H1 (cell line): ENCODE measurements at regions not wholly inside any gene's neighbourhood (a gene's known extent, or its start where the extent isn't known, plus 50 kb on each side); places are given as distances from the start of the nearest gene placed in this dataset.

ENCODE experiments used
- CTCF ChIA-PET: fragments of 300-600 bp; sonication (Branson Sonifier 250); formaldehyde crosslinking; loops from one replicate; lab custom pipeline; 2021; ENCODE audit not compliant: partially characterized antibody; lab: Charles Lee
- POLR2A ChIA-PET: fragments of 300-600 bp; sonication (Branson Sonifier 250); formaldehyde crosslinking; loops from one replicate; lab custom pipeline; 2021; ENCODE audit warnings: inconsistent platforms; ENCODE audit not compliant: partially characterized antibody; lab: Charles Lee
- DNase-seq, 2 experiments: peaks; one replicate each; pipeline versions ENCODE4 v3.0.0 to v3.0.0-alpha.2; 2010 to 2022; ENCODE audit warnings: low spot score in 2 of 2, low read depth in 1 of 2, mixed read lengths in 1 of 2
- FAIRE-seq: peaks from 2 replicates; lab custom pipeline; 2011; peaks lifted over from hg19 to GRCh38; lab: Jason Lieb, UNC
- H2AFZ ChIP-seq: 2 replicates; pipeline ENCODE4 v1.8.1; 2012; ENCODE audit warnings: low read length, inconsistent platforms
- H2AK5ac ChIP-seq: 2 replicates; pipeline ENCODE4 v1.6.1; 2013; ENCODE audit warnings: low read depth, low read length
- H2BK120ac ChIP-seq: replicated peaks from 2 replicates; pipeline ENCODE3; 2013; ENCODE audit warnings: low read depth, low read length, inconsistent platforms
- H2BK12ac ChIP-seq: 2 replicates; pipeline ENCODE4 v1.6.1; 2013; ENCODE audit warnings: low read depth, low read length
- H2BK15ac ChIP-seq: 2 replicates; pipeline ENCODE4 v1.6.1; 2013; ENCODE audit warnings: low read length
- H2BK20ac ChIP-seq: 2 replicates; pipeline ENCODE4 v1.6.1; 2013; ENCODE audit warnings: low read length
- H2BK5ac ChIP-seq: 2 replicates; pipeline ENCODE4 v1.6.1; 2013; ENCODE audit warnings: low read depth, low read length
- H3K14ac ChIP-seq: 2 replicates; pipeline ENCODE4 v1.6.1; 2013; ENCODE audit warnings: inconsistent platforms; ENCODE audit not compliant: insufficient read length
- H3K18ac ChIP-seq: 2 replicates; pipeline ENCODE4 v1.6.1; 2013; ENCODE audit warnings: low read length; ENCODE audit errors: extremely low read depth
- H3K23ac ChIP-seq: 2 replicates; pipeline ENCODE4 v1.6.1; 2013; ENCODE audit warnings: inconsistent platforms; ENCODE audit not compliant: insufficient read length
- H3K23me2 ChIP-seq: 2 replicates; pipeline ENCODE4 v1.6.1; 2013; ENCODE audit warnings: low read depth, low read length
- H3K27ac ChIP-seq: 2 replicates; pipeline ENCODE4 v1.6.1; 2011; ENCODE audit warnings: low read depth, low read length, inconsistent platforms
- H3K27me3 ChIP-seq, 4 experiments: replicated peaks in 1 of 4; 1 replicate in 1 of 4; 2 replicates in 3 of 4; pipeline versions ENCODE4 v1.6.1 to v1.8.1; 2011 to 2013; ENCODE audit warnings: low read length in 3 of 4, mild to moderate bottlenecking in 3 of 4, inconsistent platforms in 2 of 4, mixed read lengths in 2 of 4, moderate library complexity in 1 of 4; ENCODE audit not compliant: control insufficient read depth in 3 of 4, insufficient read depth in 3 of 4; ENCODE audit errors: extremely low read depth in 1 of 4
- H3K36me3 ChIP-seq, 4 experiments: 2 replicates each; pipeline versions ENCODE4 v1.6.1 to v1.8.1; 2011 to 2013; ENCODE audit warnings: mild to moderate bottlenecking in 4 of 4, low read length in 3 of 4, moderate library complexity in 2 of 4, control low read depth in 1 of 4, inconsistent platforms in 1 of 4; ENCODE audit not compliant: insufficient read depth in 4 of 4, control insufficient read depth in 2 of 4
- H3K4ac ChIP-seq: replicated peaks from 2 replicates; pipeline ENCODE3; 2013; ENCODE audit warnings: low read length, low read depth, mixed read lengths, inconsistent platforms; ENCODE audit not compliant: insufficient read length
- H3K4me1 ChIP-seq, 4 experiments: replicated peaks in 1 of 4; 1 replicate in 1 of 4; 2 replicates in 3 of 4; pipeline versions ENCODE4 v1.6.1 to v1.8.1; 2011 to 2013; ENCODE audit warnings: low read length in 3 of 4, inconsistent platforms in 2 of 4, mixed read lengths in 1 of 4; ENCODE audit not compliant: insufficient read depth in 4 of 4, control insufficient read depth in 3 of 4
- H3K4me2 ChIP-seq, 2 experiments: 2 replicates each; pipeline versions ENCODE4 v1.6.1 to v1.8.1; 2011 to 2013; ENCODE audit warnings: low read depth in 2 of 2, low read length in 2 of 2, control low read depth in 1 of 2, inconsistent platforms in 1 of 2, mild to moderate bottlenecking in 1 of 2; ENCODE audit not compliant: insufficient read depth in 1 of 2
- H3K4me3 ChIP-seq, 4 experiments: fragments of 200-600, 300-600 bp in 1 of 4; sonication (generic), shearing (Covaris generic), sonication (Bioruptor Twin) in 1 of 4; 2 replicates each; pipeline versions ENCODE4 v1.5.1 to v1.8.1; 2011 to 2016; ENCODE audit warnings: low read length in 4 of 4, low read depth in 3 of 4, control low read depth in 2 of 4, inconsistent platforms in 2 of 4, mild to moderate bottlenecking in 2 of 4, mixed read lengths in 1 of 4, moderate library complexity in 1 of 4; ENCODE audit not compliant: insufficient read depth in 2 of 4; ENCODE audit errors: extremely low read depth in 1 of 4
- H3K56ac ChIP-seq: replicated peaks from 2 replicates; pipeline ENCODE3; 2013; ENCODE audit warnings: low read depth, mild to moderate bottlenecking, mixed read lengths, low read length, inconsistent platforms; ENCODE audit not compliant: insufficient read length
- H3K79me1 ChIP-seq: 2 replicates; pipeline ENCODE4 v1.6.1; 2013; ENCODE audit warnings: low read depth, low read length, control low read depth
- H3K79me2 ChIP-seq, 2 experiments: 2 replicates each; pipeline versions ENCODE4 v1.6.1 to v1.8.1; 2012 to 2013; ENCODE audit warnings: low read length in 2 of 2, mild to moderate bottlenecking in 2 of 2, inconsistent platforms in 1 of 2; ENCODE audit not compliant: insufficient read depth in 2 of 2, control insufficient read depth in 1 of 2
- H3K9ac ChIP-seq, 4 experiments: replicated peaks in 1 of 4; 1 replicate in 1 of 4; 2 replicates in 3 of 4; pipeline versions ENCODE4 v1.6.1 to v1.8.1; 2011 to 2013; ENCODE audit warnings: low read depth in 3 of 4, low read length in 3 of 4, control low read depth in 2 of 4, mild to moderate bottlenecking in 2 of 4, moderate library complexity in 2 of 4, inconsistent platforms in 1 of 4; ENCODE audit errors: extremely low read depth in 1 of 4
- H3K9me3 ChIP-seq, 2 experiments: 2 replicates each; pipeline versions ENCODE4 v1.6.1 to v1.8.1; 2012 to 2013; ENCODE audit warnings: mild to moderate bottlenecking in 2 of 2, moderate library complexity in 2 of 2, control low read depth in 1 of 2, inconsistent platforms in 1 of 2, low read depth in 1 of 2, low read length in 1 of 2, mixed read lengths in 1 of 2; ENCODE audit not compliant: insufficient read depth in 2 of 2
- H4K20me1 ChIP-seq, 2 experiments: replicated peaks in 1 of 2; 2 replicates each; pipeline versions ENCODE3 to v1.8.1; 2011 to 2013; ENCODE audit warnings: inconsistent platforms in 2 of 2, low read length in 2 of 2, mild to moderate bottlenecking in 1 of 2; ENCODE audit not compliant: insufficient read depth in 2 of 2, control insufficient read depth in 1 of 2
- H4K5ac ChIP-seq: 2 replicates; pipeline ENCODE4 v1.6.1; 2013; ENCODE audit warnings: low read length, low read depth, mixed read lengths, inconsistent platforms; ENCODE audit not compliant: insufficient read length
- H4K8ac ChIP-seq: 2 replicates; pipeline ENCODE4 v1.8.0; 2013; ENCODE audit warnings: mild to moderate bottlenecking, moderate library complexity, low read length, inconsistent platforms; ENCODE audit not compliant: insufficient read depth; ENCODE audit errors: extremely low read depth
- H4K91ac ChIP-seq: replicated peaks from 2 replicates; pipeline ENCODE3; 2013; ENCODE audit warnings: low read length, mixed read lengths, inconsistent platforms; ENCODE audit not compliant: insufficient read length
- ATF2 ChIP-seq: IDR thresholded peaks from 2 replicates; pipeline ENCODE4 v1.6.1; 2012; ENCODE audit warnings: low read length, inconsistent platforms
- BCL11A ChIP-seq, 2 experiments: IDR thresholded peaks; one replicate each; pipeline ENCODE4 v1.6.1; 2011; ENCODE audit warnings: low read depth in 2 of 2, low read length in 2 of 2, mild to moderate bottlenecking in 2 of 2
- CBX5 ChIP-seq: fragments of 300-800, 300-1000 bp; sonication (generic); IDR thresholded peaks from 2 replicates; pipeline ENCODE4 v1.7.1; 2016; ENCODE audit warnings: antibody characterized with exemption, low read length, low read depth
- CEBPB ChIP-seq: IDR thresholded peaks from 2 replicates; pipeline ENCODE4 v1.6.1; 2012; ENCODE audit warnings: low read depth, low read length
- CHD2 ChIP-seq: IDR thresholded peaks from 2 replicates; pipeline ENCODE4 v1.6.1; 2012; ENCODE audit warnings: low read length, improper control_type of control experiment
- EZH2 ChIP-seq: fragments of 200-600 bp; sonication (generic); IDR thresholded peaks from 2 replicates; pipeline ENCODE4 v1.7.1; 2012; ENCODE audit warnings: low read depth, mild to moderate bottlenecking, moderate library complexity, low read length, inconsistent platforms; ENCODE audit not compliant: severe bottlenecking
- JUN ChIP-seq: IDR thresholded peaks from 2 replicates; pipeline ENCODE4 v1.6.1; 2011; ENCODE audit warnings: low read depth, mild to moderate bottlenecking, improper control_type of control experiment, low read length
- NANOG ChIP-seq: IDR thresholded peaks from 2 replicates; pipeline ENCODE4 v1.6.1; 2011; ENCODE audit warnings: low read length, low read depth, mild to moderate bottlenecking, inconsistent platforms; ENCODE audit not compliant: insufficient read depth, poor library complexity, severe bottlenecking
- RNF2 ChIP-seq: fragments of 200-900, 300-1000 bp; sonication (generic); IDR thresholded peaks from 2 replicates; pipeline ENCODE4 v1.7.1; 2016; ENCODE audit warnings: borderline replicate concordance, low read depth, mild to moderate bottlenecking, antibody characterized with exemption, low read length; ENCODE audit not compliant: poor library complexity, severe bottlenecking; ENCODE audit errors: missing control alignments
- RXRA ChIP-seq: IDR thresholded peaks from 2 replicates; pipeline ENCODE4 v1.6.1; 2011; ENCODE audit warnings: low read depth, mild to moderate bottlenecking, low read length, moderate library complexity; ENCODE audit not compliant: insufficient read depth
- SIRT6 ChIP-seq: IDR thresholded peaks from one replicate; pipeline ENCODE4 v1.7.1; 2012; ENCODE audit warnings: low read length, inconsistent platforms
- SP4 ChIP-seq: IDR thresholded peaks from 2 replicates; pipeline ENCODE4 v1.6.1; 2012; ENCODE audit warnings: low read length, inconsistent platforms
- TCF12 ChIP-seq: IDR thresholded peaks from 2 replicates; pipeline ENCODE4 v1.6.1; 2011; ENCODE audit warnings: low read depth, mild to moderate bottlenecking, low read length
- ZNF274 ChIP-seq: IDR thresholded peaks from 2 replicates; pipeline ENCODE4 v1.7.0; 2012; ENCODE audit warnings: low read length, borderline replicate concordance; ENCODE audit errors: extremely low read depth
- WGBS, 2 experiments: shearing (Covaris generic) in 1 of 2; methylation state at CpG; one replicate each; pipeline versions ENCODE4 v1.1.6 to v1.1.7; 2013 to 2015; ENCODE audit warnings: low lambda C conversion rate in 2 of 2, mixed read lengths in 2 of 2, inconsistent platforms in 1 of 2, low coverage in 1 of 2, missing lambda C conversion rate in 1 of 2; ENCODE audit not compliant: insufficient replicate concordance in 2 of 2, insufficient coverage in 1 of 2, insufficient read length in 1 of 2; ENCODE audit errors: extremely low coverage in 1 of 2, missing lambda C conversion rate in 1 of 2; 5-methylcytosine and 5-hydroxymethylcytosine counted together

DNA sequence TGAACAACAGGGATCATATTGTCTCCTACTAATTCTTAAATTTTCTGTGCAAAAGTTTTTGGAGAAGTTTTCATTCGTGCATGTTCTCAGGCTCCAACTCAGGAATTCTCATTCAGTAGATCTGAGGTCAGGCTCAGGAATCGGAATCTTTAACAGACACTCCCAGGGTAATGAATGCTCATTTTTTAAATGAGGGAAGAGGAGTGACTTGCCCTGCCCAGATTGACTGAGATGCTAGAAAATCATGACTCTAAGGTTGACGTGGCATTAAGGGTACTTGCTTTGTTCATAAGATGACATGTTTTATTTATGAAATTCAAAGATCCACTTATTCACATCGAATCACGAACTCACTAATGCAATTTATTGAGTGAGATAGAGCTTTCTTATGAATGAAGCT is 196.6 kb upstream of the NPVF start:
- CTCF ChIA-PET, result no interaction called here
- 88% methylated on average over 5 of the region's 5 CpGs; no CpG with 5 or more reads in 1 of the 2 experiments for WGBS, 2 experiments
- Histone ChIP-seq H3K9ac (no peak overlapping the region), H3K23me2 (no peaks in the 10 kb centered on the region), H3K27me3 (no peaks in the 10 kb centered on the region), H3K27ac (no peak overlapping the region), H2BK120ac (no peak overlapping the region), H2BK5ac (no peak overlapping the region), H2BK12ac (no peak overlapping the region), H3K4me2 (no peak overlapping the region), H4K91ac (no peak overlapping the region), H3K14ac (no peak overlapping the region), H3K4me3 (no peak overlapping the region), H3K79me2 (no peaks in the 10 kb centered on the region), H2AFZ (no peak overlapping the region), H2AK5ac (no peak overlapping the region), H3K4ac (no peak overlapping the region), H2BK20ac (no peak overlapping the region), H4K8ac (no peak overlapping the region), H3K9me3 (no peaks in the 10 kb centered on the region), H2BK15ac (no peak overlapping the region), H3K4me1 (peaks cover 0 to 3% (median under 1%) of the 10 kb centered on the region in 4 experiments; a peak in 1 of 7 replicates), H3K56ac (no peak overlapping the region), H3K36me3 (no peaks in the 10 kb centered on the region), H3K23ac (no peak overlapping the region), H3K79me1 (no peaks in the 10 kb centered on the region), H4K5ac (no peak overlapping the region), H4K20me1 (no peaks in the 10 kb centered on the region), H3K18ac (no peak overlapping the region)
- no peak for DNase-seq
- POLR2A ChIA-PET, result no interaction called here
- FAIRE-seq, result no peak
- no peak for TF ChIP-seq SP4
- TF ChIP-seq TCF12, result no peak
- no peak for TF ChIP-seq EZH2
- no peak for TF ChIP-seq JUN
- TF ChIP-seq ZNF274, result no peak
- no peak for TF ChIP-seq CHD2
- no peak for TF ChIP-seq RXRA
- no peak for TF ChIP-seq CEBPB
- TF ChIP-seq BCL11A (IDR thresholded peaks at IDR 0.05; ENCODE audit: low read depth in 2 of 2, low read length in 2 of 2), result no peak
- TF ChIP-seq SIRT6, result no peak
- no peak for TF ChIP-seq NANOG
- no peak for TF ChIP-seq CBX5
- TF ChIP-seq RNF2, result no peak
- TF ChIP-seq ATF2, result no peak
